ENCODE measurements at regions not wholly inside any gene's neighbourhood (a gene's known extent, or its start where the extent isn't known, plus 50 kb on each side); places are given as distances from the start of the nearest gene placed in this dataset.

- no peaks in the 10 kb centered on the region for H3K27me3 ChIP-seq (ENCODE audit: control insufficient read depth in 1 of 2, insufficient read depth in 2 of 2, low read length in 2 of 2)
- in situ Hi-C loops (cut with HindIII; ENCODE audit: extremely low pct_ligation_motif_present, low pct_unique_long_range_greater_than_20kb): no loop called here
Observed at GRCh38 chr15:87563869-87564268, 692.7 kb downstream of the NTRK3 start.

GRCh38 chr15:87562203-87562602 is 694.3 kb downstream of the NTRK3 start:
- TF ChIP-seq TBP (CRISPR knock-in tag; IDR thresholded peaks at IDR 0.05) (no peak), ZNF639 (CRISPR knock-in tag; conservative IDR thresholded peaks at IDR 0.05) (no peak), STAG1 (CRISPR knock-in tag; IDR thresholded peaks at IDR 0.05) (no peak), ZC3H4 (CRISPR knock-in tag; IDR thresholded peaks at IDR 0.05; ENCODE audit: borderline replicate concordance) (no peak)
- Histone ChIP-seq H3K27ac (ENCODE audit: extremely low read length, insufficient read depth, low read length) (no peak overlapping the region), H2AFZ (ENCODE audit: low read length) (no peak overlapping the region), H3K4me2 (ENCODE audit: low read depth, low read length) (no peak overlapping the region), H3K9ac (ENCODE audit: insufficient read depth, low read depth, low read length) (no peak overlapping the region), H3K79me2 (ENCODE audit: insufficient read depth, low read length) (no peaks in the 10 kb centered on the region), H4K20me1 (ENCODE audit: insufficient read depth, low read length) (no peaks in the 10 kb centered on the region), H3K4me3 (replicated peaks in 1 of 3; ENCODE audit: insufficient read depth in 1 of 3, low read depth in 2 of 3, low read length in 3 of 3) (no peak overlapping the region), H3K4me1 (ENCODE audit: insufficient read depth, low read length) (no peaks in the 10 kb centered on the region), H3K9me3 (ENCODE audit: low read length) (peaks cover 68% of the 10 kb centered on the region), H3K27me3 (ENCODE audit: control insufficient read depth in 1 of 2, insufficient read depth in 2 of 2, low read length in 2 of 2) (no peaks in the 10 kb centered on the region), H3K36me3 (replicated peaks in 1 of 2; ENCODE audit: control insufficient read depth in 1 of 2, insufficient read depth in 2 of 2, low read length in 2 of 2) (no peaks in the 10 kb centered on the region)
- ChIA-PET CTCF (ENCODE audit: low intra/inter-chr PET ratio, low total read pairs) (no interaction called here), POLR2A (no interaction called here)
- WGBS (ENCODE audit: low lambda C conversion rate): 23% methylated on average over 4 of the region's 4 CpGs
- FAIRE-seq: no peak
- no TSS peak for BruUV-seq (replicated peaks)
- in situ Hi-C loops (cut with HindIII; ENCODE audit: extremely low pct_ligation_motif_present, low pct_unique_long_range_greater_than_20kb) (no loop called here), intact Hi-C loops (cut with micrococcal nuclease; ENCODE audit: unreplicated experiment) (no loop called here)
- no peak for ATAC-seq
- DNase-seq (ENCODE audit: low spot score): no peak

More at GRCh38 chr15:87563869-87564268, 692.7 kb downstream of the NTRK3 start:
- ChIA-PET CTCF (ENCODE audit: low intra/inter-chr PET ratio, low total read pairs) (no interaction called here), POLR2A (no interaction called here)
- Histone ChIP-seq H3K27ac (ENCODE audit: extremely low read length, insufficient read depth, low read length) (no peak overlapping the region), H3K36me3 (replicated peaks in 1 of 2; ENCODE audit: control insufficient read depth in 1 of 2, insufficient read depth in 2 of 2, low read length in 2 of 2) (no peaks in the 10 kb centered on the region), H3K9ac (ENCODE audit: insufficient read depth, low read depth, low read length) (no peak overlapping the region), H3K4me3 (replicated peaks in 1 of 3; ENCODE audit: insufficient read depth in 1 of 3, low read depth in 2 of 3, low read length in 3 of 3) (no peak overlapping the region), H3K9me3 (ENCODE audit: low read length) (peaks cover 71% of the 10 kb centered on the region), H3K79me2 (ENCODE audit: insufficient read depth, low read length) (no peaks in the 10 kb centered on the region), H4K20me1 (ENCODE audit: insufficient read depth, low read length) (no peaks in the 10 kb centered on the region), H3K4me2 (ENCODE audit: low read depth, low read length) (no peak overlapping the region), H2AFZ (ENCODE audit: low read length) (no peak overlapping the region), H3K4me1 (ENCODE audit: insufficient read depth, low read length) (no peaks in the 10 kb centered on the region)
- intact Hi-C loops (cut with micrococcal nuclease; ENCODE audit: unreplicated experiment): no loop called here
- ATAC-seq: no peak
- DNase-seq (ENCODE audit: low spot score): no peak
- TF ChIP-seq NFKB2 (CRISPR knock-in tag; IDR thresholded peaks at IDR 0.05; ENCODE audit: borderline replicate concordance): no peak
- no peak for TF ChIP-seq CBX5 (CRISPR knock-in tag; IDR thresholded peaks at IDR 0.05; ENCODE audit: borderline replicate concordance)
- no peak for TF ChIP-seq TFAP4 (IDR thresholded peaks at IDR 0.05; ENCODE audit: borderline replicate concordance, low read depth)
- no peak for TF ChIP-seq PBX2 (CRISPR knock-in tag; IDR thresholded peaks at IDR 0.05)
- TF ChIP-seq ZNF746 (CRISPR knock-in tag; IDR thresholded peaks at IDR 0.05): no peak
- TF ChIP-seq KDM2A (CRISPR knock-in tag; IDR thresholded peaks at IDR 0.05; ENCODE audit: borderline replicate concordance, low read depth): no peak
- no peak for TF ChIP-seq KLF12 (CRISPR knock-in tag; IDR thresholded peaks at IDR 0.05; ENCODE audit: borderline replicate concordance)
- BruUV-seq (replicated peaks): no TSS peak
- WGBS (ENCODE audit: low lambda C conversion rate): 2% methylated on average over 2 of the region's 2 CpGs
- FAIRE-seq: no peak

Measured in HepG2 (cell line).